Chondrocyte (in vitro differentiated cells): ENCODE measurements at regions not wholly inside any gene's neighbourhood (a gene's known extent, or its start where the extent isn't known, plus 50 kb on each side); places are given as distances from the start of the nearest gene placed in this dataset.

Source experiments
- DNase-seq: peaks from one replicate; pipeline ENCODE4 v3.0.0; 2021; ENCODE audit warnings: mixed read lengths, low spot score
- H3K27ac Mint-ChIP-seq: one replicate; pipeline ENCODE4 v1.8.0; 2021; ENCODE audit warnings: mild to moderate bottlenecking, moderate library complexity, mixed read lengths; ENCODE audit not compliant: unreplicated experiment
- H3K27me3 Mint-ChIP-seq: 2 replicates; pipeline ENCODE4 v1.8.0; 2021; ENCODE audit warnings: low read depth, mixed read lengths
- H3K36me3 Mint-ChIP-seq: 2 replicates; pipeline ENCODE4 v1.8.0; 2021; ENCODE audit warnings: low read depth, mixed read lengths
- H3K4me1 Mint-ChIP-seq: 2 replicates; pipeline ENCODE4 v1.8.0; 2021; ENCODE audit warnings: low read depth, mild to moderate bottlenecking, mixed read lengths
- H3K4me3 Mint-ChIP-seq: one replicate; pipeline ENCODE4 v1.8.0; 2021; ENCODE audit warnings: mild to moderate bottlenecking, moderate library complexity, mixed read lengths; ENCODE audit not compliant: unreplicated experiment
- H3K9me3 Mint-ChIP-seq: 2 replicates; pipeline ENCODE4 v1.8.0; 2021; ENCODE audit warnings: low read depth, mixed read lengths
- CTCF ChIP-seq: fragments of 200-600 bp; sonication (generic); IDR thresholded peaks from 2 replicates; pipeline ENCODE4 v1.5.0; 2021; ENCODE audit warnings: antibody characterized with exemption, mild to moderate bottlenecking, moderate library complexity

- TF ChIP-seq CTCF, result no peak
- Mint-ChIP-seq H3K4me1 (peaks cover 17% of the 10 kb centered on the region), H3K27me3 (no peaks in the 10 kb centered on the region), H3K27ac (no peak overlapping the region), H3K9me3 (no peaks in the 10 kb centered on the region), H3K4me3 (no peak overlapping the region), H3K36me3 (no peaks in the 10 kb centered on the region)
- no peak for DNase-seq
These were observed 352.8 kb downstream of the SPRY1 start for GRCh38 chr4:123749383-123749782.

GRCh38 chr4:123750044-123750443, 353.4 kb downstream of the SPRY1 start:
- no peaks in the 10 kb centered on the region for H3K9me3 Mint-ChIP-seq
- no peak for TF ChIP-seq CTCF
- H3K4me3 Mint-ChIP-seq, result no peak overlapping the region
- H3K27me3 Mint-ChIP-seq, result no peaks in the 10 kb centered on the region
- no peaks in the 10 kb centered on the region for H3K36me3 Mint-ChIP-seq
- no peak for DNase-seq
- H3K4me1 Mint-ChIP-seq, result peaks cover 17% of the 10 kb centered on the region
- peak overlapping the region; percentile 17 for H3K27ac Mint-ChIP-seq

GRCh38 chr4:123755655-123756054, 359.1 kb downstream of the SPRY1 start:
- H3K4me3 Mint-ChIP-seq, result no peak overlapping the region
- H3K9me3 Mint-ChIP-seq, result peaks cover 8% of the 10 kb centered on the region
- peaks cover 5% of the 10 kb centered on the region for H3K4me1 Mint-ChIP-seq
- H3K36me3 Mint-ChIP-seq, result no peaks in the 10 kb centered on the region
- TF ChIP-seq CTCF, result no peak
- DNase-seq, result no peak
- no peak overlapping the region for H3K27ac Mint-ChIP-seq
- no peaks in the 10 kb centered on the region for H3K27me3 Mint-ChIP-seq

GRCh38 chr4:123767806-123768205, 371.2 kb downstream of the SPRY1 start:
- DNase-seq, result no peak
- Mint-ChIP-seq H3K36me3 (peaks cover 3% of the 10 kb centered on the region), H3K4me3 (no peak overlapping the region), H3K27me3 (no peaks in the 10 kb centered on the region), H3K4me1 (peaks cover 9% of the 10 kb centered on the region), H3K27ac (peak overlapping the region; percentile 0), H3K9me3 (peaks cover 9% of the 10 kb centered on the region)
- no peak for TF ChIP-seq CTCF

- Mint-ChIP-seq H3K4me1 (peaks cover 12% of the 10 kb centered on the region), H3K9me3 (no peaks in the 10 kb centered on the region), H3K27me3 (no peaks in the 10 kb centered on the region), H3K36me3 (no peaks in the 10 kb centered on the region), H3K27ac (no peak overlapping the region), H3K4me3 (no peak overlapping the region)
- no peak for TF ChIP-seq CTCF
- DNase-seq, result no peak
These were observed 374.3 kb downstream of the SPRY1 start for GRCh38 chr4:123770884-123771283.
